ENCODE measurements at regions not wholly inside any gene's neighbourhood (a gene's known extent, or its start where the extent isn't known, plus 50 kb on each side); places are given as distances from the start of the nearest gene placed in this dataset.
A peak's percentile ranks its signal among the peaks of the same experiment; 100 is the strongest.

- intact Hi-C loops (cut with micrococcal nuclease; ENCODE audit: unreplicated experiment): no loop called here
- Mint-ChIP-seq H3K4me1 (ENCODE audit: low read depth, unreplicated experiment) (peaks cover 22% of the 10 kb centered on the region), H3K27ac (ENCODE audit: unreplicated experiment) (no peak overlapping the region), H3K36me3 (ENCODE audit: insufficient read depth, unreplicated experiment) (no peaks in the 10 kb centered on the region), H3K27me3 (ENCODE audit: insufficient read depth, unreplicated experiment) (no peaks in the 10 kb centered on the region), H3K9me3 (ENCODE audit: unreplicated experiment) (no peaks in the 10 kb centered on the region), H3K4me3 (ENCODE audit: unreplicated experiment) (no peak overlapping the region)
- ChIA-PET POLR2A (no interaction called here), CTCF (no interaction called here)
- Histone ChIP-seq H3K9me3 (no peaks in the 10 kb centered on the region), H3K27me3 (replicated peaks; ENCODE audit: control insufficient read depth, insufficient read depth, low read length) (no peaks in the 10 kb centered on the region), H3K4me3 (ENCODE audit: low read depth, low read length) (no peak overlapping the region), H3K36me3 (ENCODE audit: control insufficient read depth, insufficient read depth, low read length) (no peaks in the 10 kb centered on the region), H3K4me1 (peaks cover 29% of the 10 kb centered on the region)
- DNase-seq: peak in 1 of 2 experiments; percentile 17
- BruUV-seq (replicated peaks): no TSS peak
- TF ChIP-seq, protein P1, sequence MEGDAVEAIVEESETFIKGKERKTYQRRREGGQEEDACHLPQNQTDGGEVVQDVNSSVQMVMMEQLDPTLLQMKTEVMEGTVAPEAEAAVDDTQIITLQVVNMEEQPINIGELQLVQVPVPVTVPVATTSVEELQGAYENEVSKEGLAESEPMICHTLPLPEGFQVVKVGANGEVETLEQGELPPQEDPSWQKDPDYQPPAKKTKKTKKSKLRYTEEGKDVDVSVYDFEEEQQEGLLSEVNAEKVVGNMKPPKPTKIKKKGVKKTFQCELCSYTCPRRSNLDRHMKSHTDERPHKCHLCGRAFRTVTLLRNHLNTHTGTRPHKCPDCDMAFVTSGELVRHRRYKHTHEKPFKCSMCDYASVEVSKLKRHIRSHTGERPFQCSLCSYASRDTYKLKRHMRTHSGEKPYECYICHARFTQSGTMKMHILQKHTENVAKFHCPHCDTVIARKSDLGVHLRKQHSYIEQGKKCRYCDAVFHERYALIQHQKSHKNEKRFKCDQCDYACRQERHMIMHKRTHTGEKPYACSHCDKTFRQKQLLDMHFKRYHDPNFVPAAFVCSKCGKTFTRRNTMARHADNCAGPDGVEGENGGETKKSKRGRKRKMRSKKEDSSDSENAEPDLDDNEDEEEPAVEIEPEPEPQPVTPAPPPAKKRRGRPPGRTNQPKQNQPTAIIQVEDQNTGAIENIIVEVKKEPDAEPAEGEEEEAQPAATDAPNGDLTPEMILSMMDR (IDR thresholded peaks at IDR 0.05; ENCODE audit: insufficient read depth in 1 of 2, low read depth in 1 of 2, low read length in 1 of 2, severe bottlenecking in 1 of 2, unreplicated experiment in 1 of 2): no peak
Measured at GRCh38 chr2:8568543-8569302, 113.1 kb upstream of the ID2 start.

DNA sequence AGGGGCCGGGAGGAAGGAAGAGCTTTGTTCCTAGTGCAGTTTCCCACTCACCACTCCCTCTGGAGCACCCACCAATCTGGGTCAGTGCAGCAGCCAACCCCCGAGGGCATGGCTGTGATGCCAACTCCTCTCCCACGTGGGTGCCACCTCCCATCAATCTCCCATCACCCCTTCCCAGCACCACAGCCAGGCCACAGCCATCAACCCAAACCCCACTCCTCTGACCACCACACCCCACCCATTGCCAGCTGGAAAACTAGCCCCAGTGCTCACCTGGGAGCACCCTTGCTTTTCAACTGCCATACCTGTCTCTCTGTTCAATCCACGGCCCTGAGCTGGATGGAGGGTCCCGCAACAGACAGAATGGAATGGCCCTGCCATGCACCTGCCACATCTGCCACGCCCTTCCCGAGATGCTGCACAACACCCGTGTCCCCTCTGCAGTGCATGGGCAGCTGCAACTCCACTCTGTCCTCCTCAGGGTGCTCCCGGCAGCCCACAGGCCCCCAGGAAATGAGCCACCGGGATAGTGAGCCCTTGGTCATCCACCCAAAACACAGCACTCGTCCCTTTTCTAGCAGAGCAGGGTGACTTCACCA is 112.4 kb upstream of the ID2 start:
- Histone ChIP-seq H3K4me3 (ENCODE audit: low read depth, low read length) (no peak overlapping the region), H3K9me3 (no peaks in the 10 kb centered on the region), H3K27me3 (replicated peaks; ENCODE audit: control insufficient read depth, insufficient read depth, low read length) (no peaks in the 10 kb centered on the region), H3K4me1 (peaks cover 36% of the 10 kb centered on the region), H3K36me3 (ENCODE audit: control insufficient read depth, insufficient read depth, low read length) (no peaks in the 10 kb centered on the region)
- Mint-ChIP-seq H3K27me3 (ENCODE audit: insufficient read depth, unreplicated experiment) (no peaks in the 10 kb centered on the region), H3K4me1 (ENCODE audit: low read depth, unreplicated experiment) (peaks cover 29% of the 10 kb centered on the region), H3K27ac (ENCODE audit: unreplicated experiment) (no peak overlapping the region), H3K4me3 (ENCODE audit: unreplicated experiment) (no peak overlapping the region), H3K9me3 (ENCODE audit: unreplicated experiment) (no peaks in the 10 kb centered on the region), H3K36me3 (ENCODE audit: insufficient read depth, unreplicated experiment) (no peaks in the 10 kb centered on the region)
- ChIA-PET CTCF (no interaction called here), POLR2A (no interaction called here)
- TF ChIP-seq, protein P1 (IDR thresholded peaks at IDR 0.05; ENCODE audit: insufficient read depth in 1 of 2, low read depth in 1 of 2, low read length in 1 of 2, severe bottlenecking in 1 of 2, unreplicated experiment in 1 of 2): no peak
- peak in 1 of 2 experiments; percentile 29 for DNase-seq
- no TSS peak for BruUV-seq (replicated peaks)
- intact Hi-C loops (cut with micrococcal nuclease; ENCODE audit: unreplicated experiment): no loop called here

DNA sequence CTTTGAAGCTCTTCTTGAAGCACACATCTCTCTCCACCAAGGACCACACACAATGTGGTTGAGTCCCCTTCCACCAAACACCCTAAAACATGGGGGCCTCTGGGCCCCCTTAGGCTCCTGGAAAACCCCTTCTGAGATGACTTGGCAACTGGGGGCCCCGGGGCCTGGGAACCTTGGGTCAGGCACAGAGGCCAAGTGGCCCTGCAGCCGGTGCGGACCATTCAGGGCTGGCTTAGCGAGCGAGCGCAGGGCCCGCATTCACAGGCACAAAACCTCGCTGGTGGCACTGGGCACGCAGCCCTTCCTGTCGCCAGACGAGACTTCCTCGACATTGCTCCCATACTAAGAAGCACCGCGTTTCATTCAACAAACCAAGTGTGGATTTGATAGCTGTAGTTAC is 111.2 kb upstream of the ID2 start:
- no peaks in the 10 kb centered on the region for H3K9me3 ChIP-seq
- TF ChIP-seq, protein P1 (IDR thresholded peaks at IDR 0.05; ENCODE audit: insufficient read depth in 1 of 2, low read depth in 1 of 2, low read length in 1 of 2, severe bottlenecking in 1 of 2, unreplicated experiment in 1 of 2): no peak
- Mint-ChIP-seq H3K36me3 (ENCODE audit: insufficient read depth, unreplicated experiment) (no peaks in the 10 kb centered on the region), H3K27me3 (ENCODE audit: insufficient read depth, unreplicated experiment) (no peaks in the 10 kb centered on the region), H3K9me3 (ENCODE audit: unreplicated experiment) (no peaks in the 10 kb centered on the region), H3K27ac (ENCODE audit: unreplicated experiment) (no peak overlapping the region), H3K4me1 (ENCODE audit: low read depth, unreplicated experiment) (peaks cover 37% of the 10 kb centered on the region), H3K4me3 (ENCODE audit: unreplicated experiment) (no peak overlapping the region)
- BruUV-seq (replicated peaks): no TSS peak
- H3K4me3 ChIP-seq (ENCODE audit: low read depth, low read length): no peak overlapping the region
- H3K36me3 ChIP-seq (ENCODE audit: control insufficient read depth, insufficient read depth, low read length): no peaks in the 10 kb centered on the region
- DNase-seq: peak in 1 of 2 experiments; percentile 19
- POLR2A ChIA-PET: no interaction called here
- no peaks in the 10 kb centered on the region for H3K27me3 ChIP-seq (replicated peaks; ENCODE audit: control insufficient read depth, insufficient read depth, low read length)
- intact Hi-C loops (cut with micrococcal nuclease; ENCODE audit: unreplicated experiment): no loop called here
- H3K4me1 ChIP-seq: peaks cover 45% of the 10 kb centered on the region
- CTCF ChIA-PET: no interaction called here

All from Caco-2 (cell line).